HepG2 (cell line): ENCODE measurements at regions not wholly inside any gene's neighbourhood (a gene's known extent, or its start where the extent isn't known, plus 50 kb on each side); places are given as distances from the start of the nearest gene placed in this dataset.

Source experiments
- ATAC-seq: fragments of 200-7000 bp; cut with Tn5 transposase; 3 replicates; pipeline ENCODE4 v1.9.1; 2020; ENCODE audit warnings: mild to moderate bottlenecking, moderate library complexity
- BruUV-seq: library from RNA; stranded (reverse); fragments of 400-500 nt; replicated peaks from 2 replicates; lab custom pipeline; 2021; lab: Mats Ljungman, UMichigan
- CTCF ChIA-PET: fragments of 300-600 bp; formaldehyde crosslinking; extraction: SDS; loops from one replicate; lab custom pipeline; 2021; ENCODE audit warnings: low total read pairs, inconsistent platforms, low intra/inter-chr PET ratio; lab: Yijun Ruan, JAX
- POLR2A ChIA-PET: fragments of 350-600 bp; sonication (Branson Sonifier 250); formaldehyde crosslinking; loops from one replicate; lab custom pipeline; 2020; ENCODE audit warnings: antibody characterized with exemption, inconsistent platforms; lab: Yijun Ruan, JAX
- DNase-seq: peaks from one replicate; pipeline ENCODE4 v3.0.0-alpha.2; 2015; ENCODE audit warnings: low spot score
- FAIRE-seq: peaks from 3 replicates; lab custom pipeline; 2011; peaks lifted over from hg19 to GRCh38; lab: Jason Lieb, UNC
- H2AFZ ChIP-seq: one replicate; pipeline ENCODE4 v1.6.1; 2011; ENCODE audit warnings: low read length, inconsistent platforms
- H3K27ac ChIP-seq: fragments of 300-600 bp; 3 replicates; pipeline ENCODE4 v1.8.0; 2011; ENCODE audit warnings: mixed run types, mild to moderate bottlenecking, mixed read lengths, low read length, inconsistent platforms; ENCODE audit not compliant: insufficient read depth; ENCODE audit errors: extremely low read length
- H3K27me3 ChIP-seq, 2 experiments: fragments of 200-600 bp in 1 of 2; 2 replicates in 1 of 2; 3 replicates in 1 of 2; pipeline versions ENCODE4 v1.6.0 to v1.8.0; 2011; ENCODE audit warnings: low read length in 2 of 2, mild to moderate bottlenecking in 2 of 2, moderate library complexity in 2 of 2, inconsistent platforms in 1 of 2; ENCODE audit not compliant: insufficient read depth in 2 of 2, control insufficient read depth in 1 of 2
- H3K36me3 ChIP-seq, 2 experiments: fragments of 200-600 bp in 1 of 2; replicated peaks in 1 of 2; 2 replicates in 1 of 2; 3 replicates in 1 of 2; pipeline versions ENCODE4 v1.5.1 to v1.8.0; 2011; ENCODE audit warnings: low read length in 2 of 2, inconsistent platforms in 1 of 2; ENCODE audit not compliant: insufficient read depth in 2 of 2, control insufficient read depth in 1 of 2
- H3K4me1 ChIP-seq: 2 replicates; pipeline ENCODE4 v1.5.1; 2012; ENCODE audit warnings: low read length, inconsistent platforms; ENCODE audit not compliant: insufficient read depth
- H3K4me2 ChIP-seq: 2 replicates; pipeline ENCODE4 v1.6.0; 2011; ENCODE audit warnings: low read depth, low read length, inconsistent platforms
- H3K4me3 ChIP-seq, 3 experiments: fragments of 200-600 bp in 1 of 3; sonication (generic), shearing (Covaris generic) in 1 of 3; replicated peaks in 1 of 3; 2 replicates each; pipeline ENCODE4 v1.5.1; 2011 to 2016; ENCODE audit warnings: low read length in 3 of 3, inconsistent platforms in 2 of 3, low read depth in 2 of 3, mild to moderate bottlenecking in 2 of 3, control low read depth in 1 of 3, mixed read lengths in 1 of 3; ENCODE audit not compliant: insufficient read depth in 1 of 3
- H3K79me2 ChIP-seq: one replicate; pipeline ENCODE4 v1.6.1; 2011; ENCODE audit warnings: low read length, inconsistent platforms; ENCODE audit not compliant: insufficient read depth
- H3K9ac ChIP-seq: 2 replicates; pipeline ENCODE4 v1.6.0; 2011; ENCODE audit warnings: mild to moderate bottlenecking, low read depth, low read length, inconsistent platforms; ENCODE audit not compliant: insufficient read depth
- H3K9me3 ChIP-seq: 2 replicates; pipeline ENCODE4 v1.5.1; 2012; ENCODE audit warnings: mild to moderate bottlenecking, low read length
- H4K20me1 ChIP-seq: 2 replicates; pipeline ENCODE4 v1.6.0; 2011; ENCODE audit warnings: inconsistent platforms, mild to moderate bottlenecking, low read length, moderate library complexity; ENCODE audit not compliant: insufficient read depth
- ELF4 ChIP-seq: sonication (generic); formaldehyde crosslinking; IDR thresholded peaks from 2 replicates; pipeline ENCODE4 v1.5.0; 2020; ENCODE audit warnings: missing genetic modification reagents, mild to moderate bottlenecking, moderate library complexity, borderline replicate concordance
- GMEB2 ChIP-seq: IDR thresholded peaks from 2 replicates; pipeline ENCODE4 v1.6.1; 2016; ENCODE audit warnings: missing biosample characterization, missing genetic modification reagents, low read depth
- GPN1 ChIP-seq: sonication (generic); formaldehyde crosslinking; IDR thresholded peaks from 2 replicates; pipeline ENCODE4 v1.5.1; 2020; ENCODE audit warnings: missing genetic modification reagents, borderline replicate concordance
- HDAC2 ChIP-seq: sonication (generic); formaldehyde crosslinking; IDR thresholded peaks from 2 replicates; pipeline ENCODE4 v1.4.0; 2020; ENCODE audit warnings: missing genetic modification reagents
- HNRNPK ChIP-seq: fragments of 200-400 bp; formaldehyde crosslinking; IDR thresholded peaks from 2 replicates; pipeline ENCODE4 v1.6.1; 2018; ENCODE audit warnings: low read length, low read depth, moderate library complexity, mild to moderate bottlenecking; ENCODE audit not compliant: poor library complexity, severe bottlenecking
- IKZF4 ChIP-seq: sonication (generic); formaldehyde crosslinking; IDR thresholded peaks from 2 replicates; pipeline ENCODE4 v1.5.1; 2020; ENCODE audit warnings: borderline replicate concordance, mild to moderate bottlenecking, low read depth, missing genetic modification reagents; ENCODE audit errors: not compliant biosample characterization
- KAT2B ChIP-seq: fragments of 150-350 bp; IDR thresholded peaks from 2 replicates; pipeline ENCODE4 v1.6.1; 2014; ENCODE audit warnings: low read depth, low read length, borderline replicate concordance
- NFE2L2 ChIP-seq: fragments of 150-350 bp; IDR thresholded peaks from 2 replicates; pipeline ENCODE4 v1.6.1; 2014; ENCODE audit warnings: low read length
- RERE ChIP-seq: IDR thresholded peaks from 2 replicates; pipeline ENCODE4 v1.6.1; 2016; ENCODE audit warnings: low read depth, missing genetic modification reagents, missing compliant biosample characterization
- SRSF1 ChIP-seq: fragments of 200-400 bp; formaldehyde crosslinking; optimal IDR thresholded peaks from 2 replicates; pipeline ENCODE3; 2017; ENCODE audit warnings: mild to moderate bottlenecking, low read depth, low read length, moderate library complexity
- ZNF160 ChIP-seq: sonication (generic); formaldehyde crosslinking; IDR thresholded peaks from 2 replicates; pipeline ENCODE4 v1.8.0; 2022; ENCODE audit warnings: mild to moderate bottlenecking, inconsistent platforms, missing genetic modification reagents
- ZNF20 ChIP-seq: sonication (generic); formaldehyde crosslinking; IDR thresholded peaks from 2 replicates; pipeline ENCODE4 v1.4.0; 2020; ENCODE audit warnings: mild to moderate bottlenecking, moderate library complexity, missing genetic modification reagents
- ZNF441 ChIP-seq: sonication (generic); formaldehyde crosslinking; IDR thresholded peaks from 2 replicates; pipeline ENCODE4 v1.7.0; 2021; ENCODE audit warnings: missing genetic modification reagents, borderline replicate concordance
- WGBS: methylation state at CpG from one replicate; pipeline ENCODE4 v1.1.6; 2017; ENCODE audit warnings: low lambda C conversion rate; 5-methylcytosine and 5-hydroxymethylcytosine counted together
- in situ Hi-C: cut with HindIII; loops from 2 replicates; pipeline ENCODE4 v1.10.0; 2017; ENCODE audit warnings: low pct_unique_long_range_greater_than_20kb; ENCODE audit not compliant: extremely low pct_ligation_motif_present
- intact Hi-C: fragments of 100-400 bp; cut with micrococcal nuclease; formaldehyde crosslinking; loops from one replicate; pipeline ENCODE4 v1.10.0; 2022; ENCODE audit not compliant: unreplicated experiment
- TF ChIP-seq, protein P1 (sequence below): sonication (generic); formaldehyde crosslinking; IDR thresholded peaks from 2 replicates; pipeline ENCODE4 v1.5.0; 2020; ENCODE audit warnings: missing genetic modification reagents
- TF ChIP-seq, protein P2 (sequence below): sonication (generic); formaldehyde crosslinking; IDR thresholded peaks from 2 replicates; pipeline ENCODE4 v1.5.0; 2020; ENCODE audit warnings: missing genetic modification reagents

DNA sequence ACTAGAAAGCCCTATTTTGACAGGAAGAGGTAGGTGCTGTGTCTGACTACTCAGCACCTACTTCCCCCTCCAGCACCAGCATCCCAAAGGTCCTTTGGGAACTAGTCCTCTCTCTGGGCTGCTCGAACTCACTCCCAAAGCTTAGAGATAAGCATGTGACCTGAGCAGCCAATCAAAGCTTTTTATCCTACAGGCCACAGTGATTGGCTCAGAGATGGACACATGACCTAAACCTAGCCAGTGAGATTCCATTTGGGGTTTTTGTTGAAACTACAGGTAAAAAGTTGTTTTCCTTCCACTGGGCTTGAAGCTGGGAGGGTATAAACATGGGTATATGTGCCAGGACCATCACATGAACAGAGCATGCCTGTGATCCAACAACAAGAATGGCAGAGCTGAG lies 186.5 kb upstream of the PPP2R3A start (continued):
- TF ChIP-seq RERE (no peak), SRSF1 (no peak), GPN1 (CRISPR knock-in tag) (no peak)

- intact Hi-C loops = no loop called here
- H4K20me1 ChIP-seq = no peaks in the 10 kb centered on the region
- CTCF ChIA-PET = no interaction called here
- POLR2A ChIA-PET = no interaction called here
- in situ Hi-C loops = no loop called here
- H3K36me3 ChIP-seq = no peaks in the 10 kb centered on the region
- WGBS = 18% methylated on average over 6 of the region's 6 CpGs
- no peaks in the 10 kb centered on the region for H3K9me3 ChIP-seq
- H3K79me2 ChIP-seq = no peaks in the 10 kb centered on the region
- no peak for FAIRE-seq
- H3K27ac ChIP-seq = no peak overlapping the region
- no peak for DNase-seq
- no peak overlapping the region for H3K4me3 ChIP-seq
- no peaks in the 10 kb centered on the region; a peak in 1 of 5 replicates for H3K27me3 ChIP-seq
- BruUV-seq = no TSS peak
- ATAC-seq = no peak
- no peak overlapping the region for H2AFZ ChIP-seq
- H3K4me2 ChIP-seq = no peak overlapping the region
- H3K9ac ChIP-seq = no peak overlapping the region
- no peaks in the 10 kb centered on the region for H3K4me1 ChIP-seq
- TF ChIP-seq IKZF4 (CRISPR knock-in tag) (no peak), ELF4 (CRISPR knock-in tag) (no peak), ZNF20 (no peak), GMEB2 (no peak), KAT2B (no peak), HNRNPK (no peak), HDAC2 (CRISPR knock-in tag) (no peak), ZNF160 (CRISPR knock-in tag) (no peak), ZNF441 (CRISPR knock-in tag) (no peak), NFE2L2 (no peak)
- TF ChIP-seq, protein P1, sequence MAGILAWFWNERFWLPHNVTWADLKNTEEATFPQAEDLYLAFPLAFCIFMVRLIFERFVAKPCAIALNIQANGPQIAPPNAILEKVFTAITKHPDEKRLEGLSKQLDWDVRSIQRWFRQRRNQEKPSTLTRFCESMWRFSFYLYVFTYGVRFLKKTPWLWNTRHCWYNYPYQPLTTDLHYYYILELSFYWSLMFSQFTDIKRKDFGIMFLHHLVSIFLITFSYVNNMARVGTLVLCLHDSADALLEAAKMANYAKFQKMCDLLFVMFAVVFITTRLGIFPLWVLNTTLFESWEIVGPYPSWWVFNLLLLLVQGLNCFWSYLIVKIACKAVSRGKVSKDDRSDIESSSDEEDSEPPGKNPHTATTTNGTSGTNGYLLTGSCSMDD (CRISPR knock-in tag) = no peak
- TF ChIP-seq, protein P2, sequence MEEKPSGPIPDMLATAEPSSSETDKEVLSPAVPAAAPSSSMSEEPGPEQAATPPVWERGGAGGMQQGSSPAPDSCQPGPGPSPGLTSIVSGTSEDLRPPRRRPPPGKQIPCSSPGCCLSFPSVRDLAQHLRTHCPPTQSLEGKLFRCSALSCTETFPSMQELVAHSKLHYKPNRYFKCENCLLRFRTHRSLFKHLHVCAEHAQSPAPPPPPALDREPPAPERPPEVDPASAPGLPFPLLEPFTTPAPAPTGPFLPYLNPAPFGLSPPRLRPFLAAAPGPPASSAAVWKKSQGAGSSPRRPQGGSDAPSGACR (CRISPR knock-in tag) = no peak
Measured at GRCh38 chr3:135779590-135780235, 185.8 kb upstream of the PPP2R3A start.
